ENCODE measurements at regions not wholly inside any gene's neighbourhood (a gene's known extent, or its start where the extent isn't known, plus 50 kb on each side); places are given as distances from the start of the nearest gene placed in this dataset. TPM values are rescaled to one million over a fixed set of nuclear protein-coding genes. Genes with fewer than 3 reads are reported as not detected.

DNA sequence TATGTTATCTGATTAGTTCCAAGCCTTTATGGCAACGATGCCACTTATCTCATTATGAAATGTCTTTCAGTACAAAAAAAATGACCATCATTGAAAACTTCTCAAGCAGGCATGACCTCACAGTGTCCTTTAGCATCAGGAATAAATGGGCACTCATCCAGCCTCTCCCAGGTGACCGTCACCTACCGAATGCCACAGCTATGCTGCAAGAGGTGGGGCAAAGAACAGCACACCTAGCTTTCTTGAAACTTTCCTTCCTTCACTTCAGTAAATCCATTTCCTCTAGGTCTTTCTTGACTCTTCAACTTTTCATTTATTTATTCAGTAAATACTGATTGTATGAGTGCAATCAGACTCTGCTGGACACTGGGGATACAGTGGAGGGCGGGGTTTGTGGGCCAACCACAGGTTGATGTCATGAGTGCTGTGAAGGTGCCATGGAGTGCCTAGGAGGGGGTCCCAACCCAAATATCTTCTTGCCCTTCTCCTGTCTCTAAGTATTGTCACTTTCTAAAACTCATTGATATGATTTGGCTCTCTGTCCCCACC, 54.3 kb upstream of the HK2 start:
- no peak for TF ChIP-seq EZH2 (IDR thresholded peaks at IDR 0.05; ENCODE audit: borderline replicate concordance)
- no peak for TF ChIP-seq EZH2phosphoT487 (IDR thresholded peaks at IDR 0.05; ENCODE audit: low read depth, severe bottlenecking, unreplicated experiment)
- TF ChIP-seq, protein P1, sequence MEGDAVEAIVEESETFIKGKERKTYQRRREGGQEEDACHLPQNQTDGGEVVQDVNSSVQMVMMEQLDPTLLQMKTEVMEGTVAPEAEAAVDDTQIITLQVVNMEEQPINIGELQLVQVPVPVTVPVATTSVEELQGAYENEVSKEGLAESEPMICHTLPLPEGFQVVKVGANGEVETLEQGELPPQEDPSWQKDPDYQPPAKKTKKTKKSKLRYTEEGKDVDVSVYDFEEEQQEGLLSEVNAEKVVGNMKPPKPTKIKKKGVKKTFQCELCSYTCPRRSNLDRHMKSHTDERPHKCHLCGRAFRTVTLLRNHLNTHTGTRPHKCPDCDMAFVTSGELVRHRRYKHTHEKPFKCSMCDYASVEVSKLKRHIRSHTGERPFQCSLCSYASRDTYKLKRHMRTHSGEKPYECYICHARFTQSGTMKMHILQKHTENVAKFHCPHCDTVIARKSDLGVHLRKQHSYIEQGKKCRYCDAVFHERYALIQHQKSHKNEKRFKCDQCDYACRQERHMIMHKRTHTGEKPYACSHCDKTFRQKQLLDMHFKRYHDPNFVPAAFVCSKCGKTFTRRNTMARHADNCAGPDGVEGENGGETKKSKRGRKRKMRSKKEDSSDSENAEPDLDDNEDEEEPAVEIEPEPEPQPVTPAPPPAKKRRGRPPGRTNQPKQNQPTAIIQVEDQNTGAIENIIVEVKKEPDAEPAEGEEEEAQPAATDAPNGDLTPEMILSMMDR (IDR thresholded peaks at IDR 0.05; ENCODE audit: poor library complexity): no peak
- H4K20me1 ChIP-seq (ENCODE audit: insufficient read depth, poor library complexity, severe bottlenecking): no peaks in the 10 kb centered on the region
- no peaks in the 10 kb centered on the region for H3K36me3 ChIP-seq (replicated peaks; ENCODE audit: insufficient read depth, low read depth)
- no peaks in the 10 kb centered on the region for H3K4me1 ChIP-seq (ENCODE audit: insufficient read depth)
- peaks cover 3% of the 10 kb centered on the region for H3K9me3 ChIP-seq (ENCODE audit: low read depth)
- no peak for DNase-seq (ENCODE audit: low spot score)
- no peak overlapping the region for H3K4me2 ChIP-seq
- H3K27me3 ChIP-seq: no peaks in the 10 kb centered on the region
- no peak overlapping the region for H3K4me3 ChIP-seq
- H3K27ac ChIP-seq: no peak overlapping the region
- no peaks in the 10 kb centered on the region for H3K79me2 ChIP-seq
- no peaks in the 10 kb centered on the region for H3K9me2 ChIP-seq (replicated peaks; ENCODE audit: insufficient read depth)
- WGBS (ENCODE audit: low lambda C conversion rate, missing lambda C conversion rate): 83% methylated on average over 4 of the region's 4 CpGs
- H2AFZ ChIP-seq: no peak overlapping the region

Small RNAs in the stretch of these regions (small RNA-seq; reads per million reads assigned to genes)
- gene AC007387.1: not detected
